CD4-positive, alpha-beta T cell treated with Interleukin-17A for 1 hour (primary cell): ENCODE measurements at regions not wholly inside any gene's neighbourhood (a gene's known extent, or its start where the extent isn't known, plus 50 kb on each side); places are given as distances from the start of the nearest gene placed in this dataset.
"Not testable (repeated sequence)": the region's sequence is repeated elsewhere in the genome, so short reads cannot be mapped to it uniquely, and the experiment has no call there.

Experiments used
- DNase-seq: peaks from one replicate; pipeline ENCODE4 v3.0.0-alpha.2; 2020

GRCh38 chr11:86166287-86166686, 78.3 kb upstream of the EED start:
- DNase-seq: not testable (repeated sequence)

DNA sequence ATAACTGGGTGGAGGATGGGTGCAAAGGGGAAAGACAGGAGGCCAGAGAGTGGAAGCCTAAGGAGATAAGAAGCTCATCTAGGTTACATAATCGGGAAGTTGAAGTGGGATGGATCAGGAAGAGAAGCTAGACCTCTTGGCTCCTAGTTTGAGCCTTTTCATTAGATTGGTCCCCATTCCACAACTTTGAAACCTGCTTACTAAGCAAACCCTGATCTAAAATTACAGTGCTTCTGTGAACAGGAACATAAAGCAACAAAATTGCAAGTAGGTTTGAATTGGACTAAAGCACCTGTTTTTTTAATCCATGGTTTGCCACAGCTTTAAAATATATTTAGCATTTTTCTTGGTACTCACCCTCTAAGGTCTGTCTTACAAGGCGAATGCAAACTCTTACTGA, 80.4 kb upstream of the EED start:
- no peak for DNase-seq

DNA sequence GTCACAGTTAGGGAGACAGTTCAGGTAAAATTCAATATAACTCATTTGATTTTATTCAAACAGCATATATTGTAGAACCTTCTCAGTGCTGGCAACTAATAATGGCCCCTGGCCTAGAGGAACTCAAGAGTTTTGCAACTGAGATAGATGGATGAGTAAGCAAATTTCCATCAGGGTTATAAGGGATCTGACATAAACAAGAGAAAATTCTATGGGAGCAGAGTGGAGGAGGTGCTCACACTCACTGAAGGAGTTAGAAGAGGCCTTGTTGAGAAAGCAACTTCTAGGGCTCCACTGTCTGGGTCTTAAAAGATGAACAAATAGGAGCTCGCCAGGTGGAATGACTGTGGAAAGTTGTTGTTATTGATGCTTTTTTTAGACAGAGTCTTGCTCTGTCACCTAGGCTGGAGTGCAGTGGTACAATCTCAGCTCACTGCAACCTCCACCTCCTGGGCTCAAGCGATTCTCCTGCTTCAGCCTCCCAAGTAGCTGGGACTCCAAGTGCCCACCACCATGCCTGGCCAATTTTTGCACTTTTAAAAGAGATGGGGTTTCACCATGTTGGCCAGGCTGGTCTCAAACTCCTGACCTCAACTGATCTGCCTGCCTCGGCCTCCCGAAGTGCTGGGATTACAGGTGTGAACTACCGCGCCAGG, 81.2 kb upstream of the EED start:
- not testable (repeated sequence) for DNase-seq

- no peak for DNase-seq
These were observed 82.3 kb upstream of the EED start for GRCh38 chr11:86162239-86162638.

GRCh38 chr11:86161837-86162236, 82.7 kb upstream of the EED start:
- no peak for DNase-seq

GRCh38 chr11:86161336-86161735, 83.2 kb upstream of the EED start:
- no peak for DNase-seq

DNA sequence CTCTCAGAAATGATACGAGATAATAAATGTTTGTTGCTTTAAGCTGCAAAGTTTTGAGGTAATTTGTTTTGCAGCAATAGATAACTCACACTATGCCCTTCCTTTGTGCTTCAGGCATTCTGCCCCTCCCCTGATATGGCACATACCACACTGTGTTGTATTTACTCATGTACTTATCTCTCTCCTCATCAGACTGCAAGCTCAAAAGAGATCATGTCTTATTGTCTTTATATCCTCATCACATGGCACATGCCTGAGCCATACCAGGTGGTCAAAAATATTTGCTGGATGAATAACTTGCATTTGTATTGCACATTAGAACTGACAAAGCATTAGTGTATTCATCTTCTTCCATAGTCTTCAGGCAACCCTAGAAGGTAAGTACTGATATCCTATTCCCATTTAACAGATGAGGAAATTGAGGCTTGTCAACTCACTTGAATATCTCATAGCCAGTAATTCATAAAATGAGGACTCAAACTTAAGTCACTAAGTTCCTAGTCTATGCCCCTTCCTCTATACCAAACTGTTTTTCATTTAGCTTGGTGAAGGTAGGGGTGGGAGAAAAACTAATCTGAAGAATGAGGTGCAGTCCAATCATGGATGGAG, 83.9 kb upstream of the EED start:
- no peak for DNase-seq

DNA sequence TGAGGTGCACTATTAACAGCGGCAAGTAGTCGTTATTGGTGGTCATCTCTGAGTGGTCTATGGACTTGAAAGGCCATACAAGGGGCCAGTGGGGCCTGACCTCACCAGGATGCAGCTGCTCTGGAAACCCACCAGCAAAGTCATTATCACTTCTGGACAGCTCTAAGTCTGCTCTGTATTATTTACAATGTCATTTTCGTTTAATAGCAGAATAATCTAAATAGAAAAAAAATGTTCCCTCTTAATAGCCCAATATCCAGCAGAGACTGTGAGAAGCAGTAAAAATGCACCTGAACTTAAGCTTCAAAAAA, 85.0 kb upstream of the EED start:
- no peak for DNase-seq

DNA sequence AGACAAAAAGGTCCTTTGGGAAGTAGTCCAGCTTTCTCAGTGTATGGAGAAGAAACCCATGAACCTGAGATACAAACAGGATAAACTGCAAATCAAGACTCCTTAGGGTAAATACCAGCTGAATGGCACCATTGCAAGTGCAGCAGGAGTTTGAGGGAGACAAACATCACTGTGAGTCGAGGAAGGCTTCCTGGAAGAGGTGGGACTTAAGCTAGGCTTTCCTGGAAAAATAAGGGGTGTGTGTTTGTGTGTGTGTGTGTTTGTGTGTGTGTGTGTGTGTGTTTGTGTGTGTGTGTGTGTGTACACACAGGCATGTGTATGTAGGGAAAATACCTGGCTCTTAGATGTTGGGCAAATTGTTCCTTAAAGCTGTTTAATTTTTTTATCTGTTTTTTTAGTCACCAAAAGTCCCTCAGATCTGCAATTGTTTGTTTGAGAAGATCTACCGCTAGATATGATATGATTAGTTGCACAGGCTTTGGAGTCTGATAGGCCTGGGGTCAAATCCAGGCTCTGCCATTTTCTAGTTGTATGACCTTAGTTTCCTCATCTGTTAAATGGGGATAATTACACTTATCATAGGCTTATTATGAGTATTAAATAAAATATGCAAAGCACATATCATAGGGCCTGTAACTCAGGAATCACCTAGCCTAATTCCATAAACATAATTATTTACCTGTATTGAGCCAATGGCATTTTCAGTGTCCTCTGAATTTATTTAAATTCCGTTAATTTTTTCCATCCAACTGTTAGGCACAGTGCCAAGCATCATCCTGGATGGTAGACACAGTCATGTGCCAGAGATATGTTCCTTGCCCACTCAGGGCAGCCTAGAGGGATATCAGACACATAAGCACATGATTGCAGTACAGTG, 85.6 kb upstream of the EED start:
- no peak for DNase-seq

GRCh38 chr11:86157797-86158378, 86.7 kb upstream of the EED start:
- no peak for DNase-seq

DNA sequence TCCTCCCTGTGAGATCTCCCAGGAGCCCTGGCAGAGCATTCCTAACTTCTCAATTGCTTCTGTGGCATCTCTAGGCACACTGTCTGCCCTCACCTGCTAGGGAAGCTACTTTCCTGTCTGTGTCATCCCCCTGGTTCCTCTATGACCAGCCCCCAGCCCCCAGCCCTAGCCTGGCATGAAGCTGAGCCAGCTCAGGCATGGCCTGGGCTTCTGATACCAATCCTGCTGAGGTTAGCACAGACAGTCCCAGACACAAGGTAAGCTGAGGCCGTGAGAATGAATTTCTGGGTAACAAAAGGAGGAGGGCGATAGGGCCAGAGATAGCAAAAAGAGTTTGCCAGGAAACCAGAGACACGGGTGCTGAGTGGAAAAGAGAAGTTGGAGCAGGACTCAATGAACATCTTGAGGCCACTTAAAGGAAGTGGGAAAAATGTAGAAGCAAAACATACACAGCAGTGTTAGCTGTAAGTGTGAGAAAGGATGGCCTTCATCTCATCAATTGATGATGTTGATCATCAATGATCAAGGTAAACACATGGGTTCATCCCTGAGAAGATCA, 87.6 kb upstream of the PICALM start:
- DNase-seq: no peak

- DNase-seq: no peak
These were observed 86.4 kb upstream of the PICALM start for GRCh38 chr11:86155200-86155844.

DNA sequence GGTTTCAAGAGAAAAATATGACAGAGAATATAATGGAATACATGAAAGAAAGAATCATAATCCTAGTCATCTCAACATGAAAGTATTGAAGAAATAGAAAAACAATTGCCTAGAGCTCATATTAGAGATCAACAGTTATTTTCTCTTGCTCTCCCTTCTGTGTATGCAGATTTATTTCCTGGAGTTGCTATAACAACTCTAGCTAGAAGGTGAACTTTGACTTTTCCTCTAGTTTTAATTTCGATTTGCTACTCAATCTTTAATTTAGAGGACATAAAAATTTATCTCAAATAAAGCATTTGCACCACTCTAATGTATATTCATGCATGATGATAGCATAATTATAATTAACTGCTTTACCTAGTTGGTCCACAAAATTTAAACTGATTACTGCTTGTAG, 84.6 kb upstream of the PICALM start:
- DNase-seq: no peak

- no peak for DNase-seq
These were observed 84.0 kb upstream of the PICALM start for GRCh38 chr11:86152901-86153300.

- no peak for DNase-seq
These were observed 83.3 kb upstream of the PICALM start for GRCh38 chr11:86152006-86152862.

DNA sequence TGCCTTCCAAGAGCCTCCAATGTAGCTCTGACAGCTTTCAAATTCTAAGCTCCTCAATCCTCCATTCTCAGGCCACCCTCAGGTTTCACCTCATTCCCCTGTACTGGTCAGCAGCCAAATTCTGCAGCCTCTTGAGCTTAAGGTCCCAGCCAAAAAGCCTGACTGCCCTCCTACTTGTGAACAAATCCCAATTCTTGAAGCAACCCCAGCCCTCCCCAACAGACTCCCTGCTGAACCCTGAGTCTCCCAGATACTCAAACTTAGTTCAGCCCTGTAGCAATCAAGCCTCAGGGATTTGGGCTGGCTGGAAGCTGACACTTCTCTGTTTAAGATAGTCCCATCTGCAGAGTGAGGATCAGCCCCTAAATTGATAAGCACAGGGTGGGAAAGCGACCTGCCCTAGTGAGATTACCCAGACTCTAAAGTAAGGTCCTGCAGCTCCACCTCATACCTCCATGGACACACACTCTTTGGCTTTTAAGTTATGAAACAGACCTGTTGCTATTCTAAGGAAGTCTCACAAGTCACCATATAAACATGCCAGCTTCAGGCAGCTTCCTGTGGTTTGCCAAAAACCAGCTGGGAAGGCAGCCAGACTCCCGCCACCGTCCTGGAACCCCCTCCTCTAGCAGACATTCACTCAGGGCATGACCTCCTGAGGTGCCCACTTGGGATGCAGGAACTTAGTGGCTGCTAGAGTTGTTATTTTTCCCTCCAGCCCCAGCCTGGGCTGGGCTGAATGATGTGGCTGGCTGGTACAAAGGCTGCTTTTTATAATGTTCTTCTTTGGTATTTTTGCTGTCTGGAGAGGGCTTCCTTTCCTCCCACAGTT, 82.5 kb upstream of the PICALM start:
- no peak for DNase-seq

GRCh38 chr11:86150847-86151173, 81.9 kb upstream of the PICALM start:
- DNase-seq: no peak

DNA sequence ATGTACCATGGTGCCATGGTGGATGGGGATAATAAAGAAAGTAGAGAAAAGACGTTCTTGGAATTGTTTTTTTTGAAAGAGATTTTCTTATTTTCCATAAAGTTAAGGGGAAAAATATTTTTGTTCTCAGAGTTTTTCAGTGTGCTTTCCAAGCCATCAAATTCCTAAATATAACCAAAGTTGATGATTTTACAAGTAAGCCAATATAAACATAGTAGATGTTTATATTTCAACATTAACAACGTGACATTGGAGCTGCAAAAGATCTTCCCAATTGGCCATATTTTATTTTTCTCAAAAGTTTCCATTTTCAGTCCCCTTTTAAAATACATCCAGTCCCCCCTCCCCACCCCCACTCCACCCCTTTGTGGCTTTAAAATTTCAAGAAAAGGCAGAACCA, 80.9 kb upstream of the PICALM start:
- no peak for DNase-seq

- DNase-seq: no peak
These were observed 79.5 kb upstream of the PICALM start for GRCh38 chr11:86148345-86148747.

- no peak for DNase-seq
These were observed 78.1 kb upstream of the PICALM start for GRCh38 chr11:86147004-86147403.

DNA sequence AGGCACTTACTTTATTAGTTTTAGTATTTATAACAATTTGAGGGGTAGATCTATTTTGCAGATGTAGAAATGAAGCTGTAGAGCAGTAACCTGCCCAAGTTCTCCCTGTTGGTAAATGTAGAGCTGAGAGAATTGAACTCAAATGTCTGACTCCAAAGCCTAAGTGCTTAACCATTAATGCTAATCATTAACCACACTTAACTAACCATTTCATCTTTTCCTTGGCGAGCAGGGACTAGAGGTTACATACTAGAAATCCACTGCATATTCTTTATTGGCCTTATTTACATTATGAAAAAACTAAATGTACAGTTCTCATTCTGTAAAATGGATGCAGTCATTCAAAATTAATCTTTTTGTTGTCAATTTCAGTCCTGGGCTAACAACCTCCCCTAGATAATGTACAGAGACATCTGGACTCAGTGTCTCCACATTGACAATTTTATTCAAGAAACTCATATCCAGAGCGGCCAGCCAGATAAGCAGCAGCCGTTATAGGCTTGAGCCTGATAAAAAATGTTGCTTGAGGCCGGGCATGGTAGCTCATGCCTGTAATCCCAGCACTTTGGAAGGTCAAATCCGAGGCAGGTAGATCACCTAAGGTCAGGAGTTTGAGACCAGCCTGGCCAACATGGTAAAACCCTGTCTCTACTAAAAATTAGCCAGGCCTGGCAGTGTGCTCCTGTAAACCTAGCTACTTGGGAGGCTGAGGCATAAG, 76.7 kb upstream of the PICALM start:
- DNase-seq: no peak
